Keratinocyte (primary cell): ENCODE measurements at regions not wholly inside any gene's neighbourhood (a gene's known extent, or its start where the extent isn't known, plus 50 kb on each side); places are given as distances from the start of the nearest gene placed in this dataset.
"Not testable (repeated sequence)": the region's sequence is repeated elsewhere in the genome, so short reads cannot be mapped to it uniquely, and the experiment has no call there.

Source experiments
- DNase-seq: peaks from one replicate; pipeline ENCODE4 v3.0.0-alpha.2; 2011; ENCODE audit warnings: low read depth, missing footprints, low spot score
- FAIRE-seq: peaks from 2 replicates; lab custom pipeline; 2011; peaks lifted over from hg19 to GRCh38; lab: Jason Lieb, UNC
- H2AFZ ChIP-seq: 2 replicates; pipeline ENCODE4 v1.6.0; 2012; ENCODE audit warnings: low read length, control low read depth, inconsistent platforms; ENCODE audit not compliant: control insufficient read depth
- H3K27ac ChIP-seq: 2 replicates; pipeline ENCODE4 v1.5.1; 2011; ENCODE audit warnings: low read length; ENCODE audit not compliant: control insufficient read depth, insufficient read depth
- H3K27me3 ChIP-seq: 3 replicates; pipeline ENCODE4 v1.6.0; 2011; ENCODE audit warnings: low read length; ENCODE audit not compliant: control insufficient read depth, insufficient read depth; ENCODE audit errors: extremely low read depth
- H3K36me3 ChIP-seq, 2 experiments: 2 replicates in 1 of 2; 3 replicates in 1 of 2; pipeline ENCODE4 v1.5.1; 2011; ENCODE audit warnings: low read length in 2 of 2, mild to moderate bottlenecking in 1 of 2; ENCODE audit not compliant: control insufficient read depth in 2 of 2, insufficient read depth in 2 of 2; ENCODE audit errors: extremely low read depth in 1 of 2
- H3K4me1 ChIP-seq: 3 replicates; pipeline ENCODE4 v1.5.1; 2011; ENCODE audit warnings: low read length; ENCODE audit not compliant: control insufficient read depth, insufficient read depth; ENCODE audit errors: extremely low read depth
- H3K4me2 ChIP-seq: 3 replicates; pipeline ENCODE4 v1.6.0; 2011; ENCODE audit warnings: low read depth, low read length; ENCODE audit not compliant: control insufficient read depth, insufficient read depth; ENCODE audit errors: extremely low read depth
- H3K4me3 ChIP-seq, 3 experiments: fragments of 200-600 bp in 1 of 3; sonication (generic) in 1 of 3; 2 replicates in 2 of 3; 3 replicates in 1 of 3; pipeline ENCODE4 v1.5.1; 2011 to 2016; ENCODE audit warnings: low read length in 3 of 3, mild to moderate bottlenecking in 3 of 3, control low read depth in 2 of 3, inconsistent platforms in 1 of 3, low read depth in 1 of 3, mixed read lengths in 1 of 3, mixed run types in 1 of 3, moderate library complexity in 1 of 3; ENCODE audit not compliant: control insufficient read depth in 2 of 3, insufficient read depth in 2 of 3; ENCODE audit errors: extremely low read depth in 1 of 3
- H3K79me2 ChIP-seq: 2 replicates; pipeline ENCODE4 v1.6.0; 2012; ENCODE audit warnings: low read length; ENCODE audit not compliant: control insufficient read depth, insufficient read depth
- H3K9ac ChIP-seq: 3 replicates; pipeline ENCODE4 v1.6.0; 2011; ENCODE audit warnings: low read length; ENCODE audit not compliant: control insufficient read depth, insufficient read depth; ENCODE audit errors: extremely low read depth
- H3K9me1 ChIP-seq: 3 replicates; pipeline ENCODE4 v1.6.0; 2011; ENCODE audit warnings: low read length; ENCODE audit not compliant: control insufficient read depth, insufficient read depth; ENCODE audit errors: extremely low read depth
- H3K9me3 ChIP-seq: 2 replicates; pipeline ENCODE4 v1.5.1; 2012; ENCODE audit warnings: low read depth, low read length; ENCODE audit not compliant: control insufficient read depth
- H4K20me1 ChIP-seq: 3 replicates; pipeline ENCODE4 v1.6.0; 2011; ENCODE audit warnings: low read length; ENCODE audit not compliant: control insufficient read depth, insufficient read depth; ENCODE audit errors: extremely low read depth
- EZH2 ChIP-seq: IDR thresholded peaks from one replicate; pipeline ENCODE4 v1.6.1; 2012; ENCODE audit warnings: inconsistent platforms, mild to moderate bottlenecking, low read length, moderate library complexity
- dilution Hi-C: fragments of 300-500 bp; cut with MboI; formaldehyde crosslinking; loops from one replicate; pipeline ENCODE4 v1.7.0; 2020; ENCODE audit warnings: low sequenced_read_pairs; ENCODE audit not compliant: extremely low pct_ligation_motif_present
- TF ChIP-seq, protein P1 (sequence below), 3 experiments: IDR thresholded peaks in 1 of 3; conservative IDR thresholded peaks in 1 of 3; optimal IDR thresholded peaks in 1 of 3; 2 replicates in 2 of 3; 3 replicates in 1 of 3; pipeline versions ENCODE3 to v1.5.1; 2011; ENCODE audit warnings: low read length in 3 of 3, mild to moderate bottlenecking in 3 of 3, moderate library complexity in 2 of 3, control low read depth in 1 of 3, inconsistent platforms in 1 of 3; ENCODE audit not compliant: insufficient read depth in 2 of 3; ENCODE audit errors: extremely low read depth in 1 of 3

DNA sequence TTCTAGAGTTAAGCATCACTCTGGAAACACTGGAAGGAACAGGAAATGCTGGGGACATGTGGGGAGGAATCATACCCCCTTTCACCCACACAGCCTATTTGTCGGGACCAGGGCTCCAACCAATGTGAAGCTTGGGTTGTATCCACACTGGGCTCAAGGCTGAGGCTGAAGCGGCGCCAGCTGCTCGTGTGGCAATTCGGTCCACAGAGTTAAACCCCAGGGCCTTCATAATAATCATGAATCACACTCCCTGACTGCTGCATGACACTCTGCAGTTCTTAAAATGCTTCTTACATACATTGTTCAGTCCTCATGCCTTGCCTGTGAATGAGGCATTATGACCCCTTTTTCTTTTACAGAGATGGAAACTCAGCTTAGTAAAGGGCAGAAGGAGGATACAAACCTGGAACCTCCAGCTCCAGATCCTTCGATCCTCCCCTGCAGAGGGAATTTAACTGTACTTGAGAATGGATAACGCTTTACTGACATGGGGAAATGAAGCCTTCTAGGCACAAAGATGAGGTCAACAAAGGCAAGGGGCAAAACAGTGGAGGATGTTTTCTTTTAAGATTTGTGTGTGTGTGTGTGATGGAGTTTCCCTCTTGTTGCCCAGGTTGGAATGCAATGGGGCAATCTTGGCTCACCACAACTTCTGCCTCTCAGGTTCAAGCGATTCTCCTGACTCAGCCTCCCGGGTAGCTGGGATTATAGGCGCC lies 72.7 kb downstream of the SOX9 start:
- Histone ChIP-seq H3K9me3 (peaks cover 7% of the 10 kb centered on the region), H3K27ac (no peak overlapping the region), H3K4me1 (no peaks in the 10 kb centered on the region), H3K9me1 (no peaks in the 10 kb centered on the region), H3K4me3 (no peak overlapping the region), H3K9ac (no peak overlapping the region), H3K4me2 (no peak overlapping the region), H4K20me1 (no peaks in the 10 kb centered on the region), H3K79me2 (no peaks in the 10 kb centered on the region), H3K27me3 (no peaks in the 10 kb centered on the region), H2AFZ (no peak overlapping the region), H3K36me3 (no peaks in the 10 kb centered on the region)
- dilution Hi-C loops, result no loop called here
- DNase-seq (no peak), FAIRE-seq (no peak)
- no peak for TF ChIP-seq EZH2
- TF ChIP-seq, protein P1, sequence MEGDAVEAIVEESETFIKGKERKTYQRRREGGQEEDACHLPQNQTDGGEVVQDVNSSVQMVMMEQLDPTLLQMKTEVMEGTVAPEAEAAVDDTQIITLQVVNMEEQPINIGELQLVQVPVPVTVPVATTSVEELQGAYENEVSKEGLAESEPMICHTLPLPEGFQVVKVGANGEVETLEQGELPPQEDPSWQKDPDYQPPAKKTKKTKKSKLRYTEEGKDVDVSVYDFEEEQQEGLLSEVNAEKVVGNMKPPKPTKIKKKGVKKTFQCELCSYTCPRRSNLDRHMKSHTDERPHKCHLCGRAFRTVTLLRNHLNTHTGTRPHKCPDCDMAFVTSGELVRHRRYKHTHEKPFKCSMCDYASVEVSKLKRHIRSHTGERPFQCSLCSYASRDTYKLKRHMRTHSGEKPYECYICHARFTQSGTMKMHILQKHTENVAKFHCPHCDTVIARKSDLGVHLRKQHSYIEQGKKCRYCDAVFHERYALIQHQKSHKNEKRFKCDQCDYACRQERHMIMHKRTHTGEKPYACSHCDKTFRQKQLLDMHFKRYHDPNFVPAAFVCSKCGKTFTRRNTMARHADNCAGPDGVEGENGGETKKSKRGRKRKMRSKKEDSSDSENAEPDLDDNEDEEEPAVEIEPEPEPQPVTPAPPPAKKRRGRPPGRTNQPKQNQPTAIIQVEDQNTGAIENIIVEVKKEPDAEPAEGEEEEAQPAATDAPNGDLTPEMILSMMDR (optimal IDR thresholded peaks at IDR 0.05 in 1 of 3, IDR thresholded peaks at IDR 0.05 in 1 of 3, conservative IDR thresholded peaks at IDR 0.05 in 1 of 3; ENCODE audit: extremely low read depth in 1 of 3, insufficient read depth in 2 of 3, low read length in 3 of 3), result no peak

DNA sequence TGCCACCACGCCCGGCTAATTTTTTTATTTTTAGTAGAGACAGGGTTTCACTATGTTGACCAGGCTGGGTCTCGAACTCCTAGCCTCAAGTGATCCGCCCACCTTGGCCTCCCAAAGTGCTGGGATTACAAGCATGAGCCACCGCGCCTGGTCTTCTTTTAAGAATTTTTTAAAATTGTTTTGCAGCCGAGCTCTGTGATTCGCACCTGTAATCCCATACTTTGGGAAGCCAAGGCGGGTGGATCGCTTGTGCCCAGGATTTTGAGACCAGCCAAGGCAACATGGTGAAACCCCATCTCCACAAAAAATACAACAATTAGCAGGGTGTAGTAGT lies 73.3 kb downstream of the SOX9 start:
- DNase-seq, H3K9me1 ChIP-seq, H3K36me3 ChIP-seq, H3K79me2 ChIP-seq, H3K27ac ChIP-seq, FAIRE-seq, H3K4me2 ChIP-seq, H3K4me1 ChIP-seq, H3K9ac ChIP-seq, H3K27me3 ChIP-seq, H3K9me3 ChIP-seq, dilution Hi-C loops, H4K20me1 ChIP-seq, H2AFZ ChIP-seq, H3K4me3 ChIP-seq: not testable (repeated sequence)

DNA sequence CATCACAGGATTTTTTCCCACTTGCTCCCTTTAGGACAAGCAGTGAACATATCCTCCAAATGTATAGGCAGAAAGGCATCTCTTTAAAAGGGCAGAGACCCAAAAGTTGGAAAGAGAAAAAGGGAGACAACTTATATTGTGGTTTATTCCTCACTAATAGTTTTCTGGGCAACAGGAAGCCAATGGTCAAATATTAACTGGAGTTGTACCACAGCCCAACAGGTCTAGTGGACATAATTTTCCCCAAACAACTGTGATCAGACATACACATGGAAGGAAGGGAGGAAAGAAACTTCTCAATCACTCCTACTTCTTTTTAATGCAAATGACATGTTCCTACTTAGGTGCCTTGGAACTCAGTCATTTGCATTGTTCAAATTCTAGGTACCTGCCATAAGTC lies 78.4 kb downstream of the SOX9 start:
- no peak overlapping the region for H3K9ac ChIP-seq
- DNase-seq, result no peak
- H4K20me1 ChIP-seq, result no peaks in the 10 kb centered on the region
- dilution Hi-C loops, result no loop called here
- H3K9me1 ChIP-seq, result no peaks in the 10 kb centered on the region
- H3K4me3 ChIP-seq, result no peak overlapping the region
- no peak overlapping the region for H2AFZ ChIP-seq
- TF ChIP-seq, protein P1 (optimal IDR thresholded peaks at IDR 0.05 in 1 of 3, IDR thresholded peaks at IDR 0.05 in 1 of 3, conservative IDR thresholded peaks at IDR 0.05 in 1 of 3; ENCODE audit: extremely low read depth in 1 of 3, insufficient read depth in 2 of 3, low read length in 3 of 3), result no peak
- TF ChIP-seq EZH2, result no peak
- FAIRE-seq, result no peak
- H3K27me3 ChIP-seq, result peaks cover 7% of the 10 kb centered on the region
- H3K4me2 ChIP-seq, result no peak overlapping the region
- H3K36me3 ChIP-seq, result no peaks in the 10 kb centered on the region
- no peaks in the 10 kb centered on the region for H3K4me1 ChIP-seq
- no peaks in the 10 kb centered on the region for H3K9me3 ChIP-seq
- H3K79me2 ChIP-seq, result no peaks in the 10 kb centered on the region
- no peak overlapping the region for H3K27ac ChIP-seq
